ENCODE measurements at regions not wholly inside any gene's neighbourhood (a gene's known extent, or its start where the extent isn't known, plus 50 kb on each side); places are given as distances from the start of the nearest gene placed in this dataset.

DNA sequence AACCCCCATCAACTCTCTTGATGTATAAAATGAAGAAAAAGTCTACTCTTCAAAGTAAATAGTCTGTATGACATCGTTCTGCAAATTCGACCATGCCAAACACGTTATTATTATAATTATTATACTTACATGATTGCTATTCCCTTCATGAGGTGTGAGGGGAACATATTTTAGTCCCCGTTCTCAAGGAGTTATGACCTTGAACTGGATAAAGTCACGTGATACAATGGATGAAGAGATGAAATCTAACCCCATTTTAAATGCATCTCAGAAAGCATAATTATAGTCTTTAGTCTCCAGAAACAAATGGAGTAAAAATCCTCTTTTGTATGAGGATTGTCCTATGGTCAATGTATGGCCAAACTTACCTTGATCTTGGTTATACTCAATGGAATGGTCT lies 250.3 kb downstream of the HS3ST1 start:
- H3K27me3 ChIP-seq = peaks cover 0 to 7% (median 0%) of the 10 kb centered on the region in 4 donors
- TF ChIP-seq EP300 (IDR thresholded peaks at IDR 0.05) = no peak
- TF ChIP-seq, protein P1, sequence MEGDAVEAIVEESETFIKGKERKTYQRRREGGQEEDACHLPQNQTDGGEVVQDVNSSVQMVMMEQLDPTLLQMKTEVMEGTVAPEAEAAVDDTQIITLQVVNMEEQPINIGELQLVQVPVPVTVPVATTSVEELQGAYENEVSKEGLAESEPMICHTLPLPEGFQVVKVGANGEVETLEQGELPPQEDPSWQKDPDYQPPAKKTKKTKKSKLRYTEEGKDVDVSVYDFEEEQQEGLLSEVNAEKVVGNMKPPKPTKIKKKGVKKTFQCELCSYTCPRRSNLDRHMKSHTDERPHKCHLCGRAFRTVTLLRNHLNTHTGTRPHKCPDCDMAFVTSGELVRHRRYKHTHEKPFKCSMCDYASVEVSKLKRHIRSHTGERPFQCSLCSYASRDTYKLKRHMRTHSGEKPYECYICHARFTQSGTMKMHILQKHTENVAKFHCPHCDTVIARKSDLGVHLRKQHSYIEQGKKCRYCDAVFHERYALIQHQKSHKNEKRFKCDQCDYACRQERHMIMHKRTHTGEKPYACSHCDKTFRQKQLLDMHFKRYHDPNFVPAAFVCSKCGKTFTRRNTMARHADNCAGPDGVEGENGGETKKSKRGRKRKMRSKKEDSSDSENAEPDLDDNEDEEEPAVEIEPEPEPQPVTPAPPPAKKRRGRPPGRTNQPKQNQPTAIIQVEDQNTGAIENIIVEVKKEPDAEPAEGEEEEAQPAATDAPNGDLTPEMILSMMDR (IDR thresholded peaks at IDR 0.05) = no peak
- no peak for TF ChIP-seq POLR2AphosphoS5 (IDR thresholded peaks at IDR 0.05)
- TF ChIP-seq POLR2A (IDR thresholded peaks at IDR 0.05; ENCODE audit: low read depth) = no peak
- WGBS = 85% methylated on average over 5 of the region's 5 CpGs
- H3K4me1 ChIP-seq = peaks cover 0 to 11% (median 4%) of the 10 kb centered on the region in 4 donors
- no peak overlapping the region for H3K27ac ChIP-seq (replicated peaks in 1 of 4)
- H3K4me3 ChIP-seq = no peak overlapping the region
- H3K36me3 ChIP-seq = no peaks in the 10 kb centered on the region
- no peaks in the 10 kb centered on the region for H3K9me3 ChIP-seq
- intact Hi-C loops (cut with DNase I) = no loop called here
- no peak for DNase-seq (ENCODE audit: extremely low spot score)

DNA sequence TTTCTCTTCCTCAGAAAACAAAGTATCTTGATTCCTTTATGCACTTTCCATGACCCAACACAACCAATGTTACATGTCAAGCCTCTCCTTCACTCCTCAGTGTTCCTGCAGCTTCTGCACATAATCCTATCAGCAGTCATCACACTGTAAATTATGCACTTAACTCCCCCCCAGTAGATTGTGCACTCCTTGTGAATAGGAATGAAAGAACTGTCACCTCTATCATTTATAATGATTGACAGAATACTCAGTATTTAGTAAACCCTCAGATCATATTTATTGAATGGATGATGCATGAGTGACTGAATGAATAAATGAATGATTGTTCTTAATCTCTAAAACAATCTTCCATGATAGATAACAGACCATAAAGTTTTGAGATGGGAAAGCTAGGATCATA lies 253.3 kb downstream of the HS3ST1 start:
- Histone ChIP-seq H3K36me3 (no peaks in the 10 kb centered on the region), H3K9me3 (no peaks in the 10 kb centered on the region), H3K27me3 (peaks cover 0 to 7% (median 0%) of the 10 kb centered on the region in 4 donors), H3K4me3 (no peak overlapping the region), H3K4me1 (no peaks in the 10 kb centered on the region), H3K27ac (replicated peaks in 1 of 4) (no peak overlapping the region)
- DNase-seq (ENCODE audit: extremely low spot score) = no peak
- intact Hi-C loops (cut with DNase I) = no loop called here
- no peak for TF ChIP-seq POLR2A (IDR thresholded peaks at IDR 0.05; ENCODE audit: low read depth)
- no peak for TF ChIP-seq POLR2AphosphoS5 (IDR thresholded peaks at IDR 0.05)
- TF ChIP-seq, protein P1 (IDR thresholded peaks at IDR 0.05) = no peak
- TF ChIP-seq EP300 (IDR thresholded peaks at IDR 0.05) = no peak

DNA sequence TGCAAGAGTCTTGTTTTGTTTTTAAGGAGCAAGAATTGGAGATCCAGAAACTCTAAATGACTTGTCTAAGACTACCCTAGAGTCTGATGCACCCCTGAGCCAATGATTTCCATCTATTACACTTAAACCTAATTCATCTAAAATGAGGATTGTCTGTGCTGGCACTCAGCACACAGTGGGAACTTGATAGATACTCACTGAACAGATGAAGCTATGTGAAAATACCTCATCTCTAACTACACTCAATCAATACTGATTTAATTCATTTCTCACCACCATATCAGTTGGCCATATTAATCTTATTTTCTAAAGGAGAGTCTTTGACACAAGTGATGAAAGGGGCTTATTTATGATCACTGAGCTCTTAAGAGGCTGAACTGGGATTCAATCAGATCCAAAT lies 262.1 kb downstream of the HS3ST1 start:
- no peak overlapping the region for H3K27ac ChIP-seq (replicated peaks in 1 of 4)
- no peaks in the 10 kb centered on the region for H3K9me3 ChIP-seq
- H3K4me1 ChIP-seq = no peaks in the 10 kb centered on the region
- intact Hi-C loops (cut with DNase I) = no loop called here
- H3K27me3 ChIP-seq = no peaks in the 10 kb centered on the region
- H3K4me3 ChIP-seq = no peak overlapping the region
- TF ChIP-seq POLR2AphosphoS5 (IDR thresholded peaks at IDR 0.05) = no peak
- H3K36me3 ChIP-seq = no peaks in the 10 kb centered on the region
- DNase-seq (ENCODE audit: extremely low spot score) = no peak

DNA sequence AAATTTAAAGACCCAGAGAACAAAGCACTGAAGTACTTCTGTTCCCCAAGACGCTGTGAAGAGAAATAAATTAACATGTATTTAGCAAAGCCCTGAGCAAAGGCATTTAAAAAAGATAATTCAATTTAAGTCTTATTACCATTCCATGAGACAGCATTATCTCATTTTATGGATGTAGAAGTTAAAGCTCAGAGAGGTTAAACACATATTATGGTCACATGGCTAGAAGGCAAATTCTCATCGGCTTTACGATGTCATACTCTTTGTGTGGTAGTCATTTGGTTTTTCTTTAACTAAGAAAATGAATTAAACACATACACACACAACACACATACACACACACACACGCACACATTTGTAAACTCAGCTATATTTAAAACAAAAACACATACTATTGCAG lies 262.7 kb downstream of the HS3ST1 start:
- Histone ChIP-seq H3K9me3 (no peaks in the 10 kb centered on the region), H3K36me3 (no peaks in the 10 kb centered on the region), H3K27me3 (no peaks in the 10 kb centered on the region), H3K4me3 (no peak overlapping the region), H3K27ac (replicated peaks in 1 of 4) (no peak overlapping the region), H3K4me1 (no peaks in the 10 kb centered on the region)
- no peak for TF ChIP-seq EP300 (IDR thresholded peaks at IDR 0.05)
- TF ChIP-seq POLR2AphosphoS5 (IDR thresholded peaks at IDR 0.05) = no peak
- TF ChIP-seq POLR2A (IDR thresholded peaks at IDR 0.05; ENCODE audit: low read depth) = no peak
- TF ChIP-seq, protein P1 (IDR thresholded peaks at IDR 0.05) = no peak
- no peak for DNase-seq (ENCODE audit: extremely low spot score)
- WGBS = 89% methylated on average over 4 of the region's 4 CpGs
- intact Hi-C loops (cut with DNase I) = no loop called here

DNA sequence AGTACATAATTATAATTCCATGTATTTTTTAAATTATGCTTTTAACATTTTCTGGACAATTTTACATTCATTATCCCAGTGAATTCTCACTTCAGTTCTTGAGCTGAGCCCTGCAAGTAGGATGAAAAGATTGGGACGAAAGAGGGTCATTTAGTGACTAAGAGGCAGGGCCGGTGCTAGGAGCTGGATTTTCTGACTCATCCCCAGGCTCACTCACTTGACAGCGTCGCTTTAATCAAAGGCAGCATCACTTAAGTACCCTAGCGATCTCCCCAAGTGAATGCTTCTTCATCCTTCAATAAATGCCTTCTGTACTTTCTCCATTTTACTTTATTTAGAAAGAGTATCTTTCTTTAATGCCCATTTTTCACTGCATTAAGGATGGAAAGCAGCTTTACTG lies 263.6 kb downstream of the HS3ST1 start:
- 69% methylated on average over 5 of the region's 5 CpGs for WGBS
- DNase-seq (ENCODE audit: extremely low spot score) = no peak
- Histone ChIP-seq H3K27me3 (no peaks in the 10 kb centered on the region), H3K27ac (replicated peaks in 1 of 4) (no peak overlapping the region), H3K9me3 (no peaks in the 10 kb centered on the region), H3K4me3 (no peak overlapping the region), H3K36me3 (no peaks in the 10 kb centered on the region), H3K4me1 (no peaks in the 10 kb centered on the region)
- intact Hi-C loops (cut with DNase I) = no loop called here
- TF ChIP-seq POLR2AphosphoS5 (IDR thresholded peaks at IDR 0.05) (no peak), EP300 (IDR thresholded peaks at IDR 0.05) (no peak)
- TF ChIP-seq, protein P1 (IDR thresholded peaks at IDR 0.05) = no peak
